ENCODE measurements at regions not wholly inside any gene's neighbourhood (a gene's known extent, or its start where the extent isn't known, plus 50 kb on each side); places are given as distances from the start of the nearest gene placed in this dataset.
"Not testable (repeated sequence)": the region's sequence is repeated elsewhere in the genome, so short reads cannot be mapped to it uniquely, and the experiment has no call there.

- H3K9me3 ChIP-seq: no peaks in the 10 kb centered on the region
- no peaks in the 10 kb centered on the region for H3K36me3 ChIP-seq
- no peak for DNase-seq (ENCODE audit: low spot score in 2 of 2)
- no peaks in the 10 kb centered on the region for H3K4me1 ChIP-seq
- no peak overlapping the region for H3K27ac ChIP-seq
- WGBS: 24% methylated on average over 81 of the region's 81 CpGs
- no peak for TF ChIP-seq POLR2AphosphoS5 (IDR thresholded peaks at IDR 0.05)
- TF ChIP-seq EP300 (IDR thresholded peaks at IDR 0.05): no peak
- TF ChIP-seq POLR2A (IDR thresholded peaks at IDR 0.05): no peak
- no peak for TF ChIP-seq CTCF (IDR thresholded peaks at IDR 0.05)
- H3K4me3 ChIP-seq: no peak overlapping the region
- peaks cover 23% of the 10 kb centered on the region for H3K27me3 ChIP-seq
These were observed 192.8 kb downstream of the SHCBP1 start for GRCh38 chr16:46428108-46429061.

GRCh38 chr16:46427340-46428107 is 193.7 kb downstream of the SHCBP1 start:
- Histone ChIP-seq H3K27me3 (peaks cover 23% of the 10 kb centered on the region), H3K4me1 (no peaks in the 10 kb centered on the region), H3K9me3 (no peaks in the 10 kb centered on the region), H3K36me3 (no peaks in the 10 kb centered on the region), H3K4me3 (no peak overlapping the region), H3K27ac (no peak overlapping the region)
- no peak for TF ChIP-seq POLR2A (IDR thresholded peaks at IDR 0.05)
- TF ChIP-seq EP300 (IDR thresholded peaks at IDR 0.05): no peak
- no peak for TF ChIP-seq CTCF (IDR thresholded peaks at IDR 0.05)
- no peak for TF ChIP-seq POLR2AphosphoS5 (IDR thresholded peaks at IDR 0.05)
- no peak for DNase-seq (ENCODE audit: low spot score in 2 of 2)
- 40% methylated on average over 48 of the region's 48 CpGs for WGBS

GRCh38 chr16:46426336-46426735 is 194.8 kb downstream of the SHCBP1 start:
- no peaks in the 10 kb centered on the region for H3K36me3 ChIP-seq
- H3K9me3 ChIP-seq: no peaks in the 10 kb centered on the region
- peaks cover 23% of the 10 kb centered on the region for H3K27me3 ChIP-seq
- H3K4me1 ChIP-seq: no peaks in the 10 kb centered on the region
- H3K4me3 ChIP-seq: no peak overlapping the region
- 79% methylated on average over 1 of the region's 1 CpG for WGBS
- DNase-seq (ENCODE audit: low spot score in 2 of 2): no peak
- H3K27ac ChIP-seq: no peak overlapping the region
- TF ChIP-seq EP300 (IDR thresholded peaks at IDR 0.05) (no peak), POLR2AphosphoS5 (IDR thresholded peaks at IDR 0.05) (no peak), POLR2A (IDR thresholded peaks at IDR 0.05) (no peak)

- 80% methylated on average over 16 of the region's 16 CpGs for WGBS
- H3K4me3 ChIP-seq: no peak overlapping the region
- no peak for DNase-seq (ENCODE audit: low spot score in 2 of 2)
- H3K36me3 ChIP-seq: no peaks in the 10 kb centered on the region
- no peak overlapping the region for H3K27ac ChIP-seq
- TF ChIP-seq POLR2A (IDR thresholded peaks at IDR 0.05): no peak
- TF ChIP-seq POLR2AphosphoS5 (IDR thresholded peaks at IDR 0.05): no peak
- no peak for TF ChIP-seq CTCF (IDR thresholded peaks at IDR 0.05)
- no peak for TF ChIP-seq EP300 (IDR thresholded peaks at IDR 0.05)
- no peaks in the 10 kb centered on the region for H3K4me1 ChIP-seq
- H3K9me3 ChIP-seq: no peaks in the 10 kb centered on the region
- H3K27me3 ChIP-seq: no peaks in the 10 kb centered on the region
These were observed 217.2 kb downstream of the SHCBP1 start for GRCh38 chr16:46404028-46404427.

- WGBS: 78% methylated on average over 18 of the region's 18 CpGs
- not testable (repeated sequence) for H3K9me3 ChIP-seq
- peak in 1 of 2 donors; percentile 97 for DNase-seq (ENCODE audit: low spot score in 2 of 2)
These were observed 222.6 kb downstream of the SHCBP1 start for GRCh38 chr16:46398559-46398958.

GRCh38 chr16:46396883-46397270 is 224.3 kb downstream of the SHCBP1 start:
- DNase-seq (ENCODE audit: low spot score in 2 of 2): peak in 1 of 2 donors; percentile 65

More at GRCh38 chr16:46398559-46398958, 222.6 kb downstream of the SHCBP1 start:
- H3K27me3 ChIP-seq, H3K36me3 ChIP-seq, H3K4me1 ChIP-seq, H3K4me3 ChIP-seq, H3K27ac ChIP-seq: not testable (repeated sequence)

GRCh38 chr16:46396131-46396882 is 224.9 kb downstream of the SHCBP1 start:
- DNase-seq (ENCODE audit: low spot score in 2 of 2); H3K9me3 ChIP-seq; H3K4me1 ChIP-seq; H3K27ac ChIP-seq; H3K4me3 ChIP-seq; H3K27me3 ChIP-seq; H3K36me3 ChIP-seq: not testable (repeated sequence)
- WGBS: 77% methylated on average over 31 of the region's 31 CpGs

More at GRCh38 chr16:46396883-46397270, 224.3 kb downstream of the SHCBP1 start:
- not testable (repeated sequence) for H3K27me3 ChIP-seq, H3K36me3 ChIP-seq, H3K9me3 ChIP-seq, H3K4me1 ChIP-seq, H3K27ac ChIP-seq, H3K4me3 ChIP-seq
- 69% methylated on average over 18 of the region's 18 CpGs for WGBS

- not testable (repeated sequence) for H3K4me1 ChIP-seq; H3K4me3 ChIP-seq; DNase-seq (ENCODE audit: low spot score in 2 of 2); H3K9me3 ChIP-seq; H3K27ac ChIP-seq; H3K27me3 ChIP-seq; H3K36me3 ChIP-seq
- WGBS: 82% methylated on average over 23 of the region's 23 CpGs
These were observed 225.7 kb downstream of the SHCBP1 start for GRCh38 chr16:46395391-46395921.

GRCh38 chr16:46394963-46395362 is 226.2 kb downstream of the SHCBP1 start:
- H3K9me3 ChIP-seq; H3K27ac ChIP-seq; H3K27me3 ChIP-seq; H3K4me1 ChIP-seq; H3K36me3 ChIP-seq; H3K4me3 ChIP-seq; DNase-seq (ENCODE audit: low spot score in 2 of 2): not testable (repeated sequence)
- 78% methylated on average over 17 of the region's 17 CpGs for WGBS

All from suprapubic skin (tissue), 4 donors.